OCI-LY7 (cell line): ENCODE measurements at regions not wholly inside any gene's neighbourhood (a gene's known extent, or its start where the extent isn't known, plus 50 kb on each side); places are given as distances from the start of the nearest gene placed in this dataset.

Experiments used
- EZH2phosphoT487 ChIP-seq: fragments of 200-600 bp; sonication (generic); IDR thresholded peaks from 2 replicates; pipeline ENCODE4 v1.6.1; 2018; ENCODE audit warnings: low read depth, borderline replicate concordance, mild to moderate bottlenecking, mixed run types, antibody characterized with exemption, low read length, moderate library complexity, mixed read lengths
- TF ChIP-seq, protein P1 (sequence below): fragments of 200-600 bp; sonication (generic); conservative IDR thresholded peaks from 2 replicates; pipeline ENCODE4 v1.5.1; 2014; ENCODE audit warnings: mild to moderate bottlenecking, antibody characterized with exemption, low read length, moderate library complexity, mixed read lengths

DNA sequence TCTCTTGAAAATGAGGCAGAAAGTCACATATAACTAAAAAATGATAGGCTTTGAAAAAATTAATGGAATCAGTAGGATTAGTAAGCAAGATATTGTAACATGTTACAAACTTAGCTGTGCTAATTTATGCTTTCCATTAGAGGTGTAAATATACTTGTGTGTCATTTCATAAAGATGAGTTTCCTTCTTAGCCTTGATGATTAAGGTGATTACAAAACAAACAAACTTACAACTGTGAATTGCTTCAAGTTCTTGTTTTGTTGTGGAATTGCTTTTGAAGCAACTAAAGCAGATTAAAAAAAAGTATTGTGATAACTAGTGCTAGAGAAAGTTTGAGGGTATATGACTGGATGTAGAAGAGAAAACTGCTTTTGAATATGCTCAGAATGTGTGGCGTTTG is 87.9 kb downstream of the DIPK2A start:
- TF ChIP-seq, protein P1, sequence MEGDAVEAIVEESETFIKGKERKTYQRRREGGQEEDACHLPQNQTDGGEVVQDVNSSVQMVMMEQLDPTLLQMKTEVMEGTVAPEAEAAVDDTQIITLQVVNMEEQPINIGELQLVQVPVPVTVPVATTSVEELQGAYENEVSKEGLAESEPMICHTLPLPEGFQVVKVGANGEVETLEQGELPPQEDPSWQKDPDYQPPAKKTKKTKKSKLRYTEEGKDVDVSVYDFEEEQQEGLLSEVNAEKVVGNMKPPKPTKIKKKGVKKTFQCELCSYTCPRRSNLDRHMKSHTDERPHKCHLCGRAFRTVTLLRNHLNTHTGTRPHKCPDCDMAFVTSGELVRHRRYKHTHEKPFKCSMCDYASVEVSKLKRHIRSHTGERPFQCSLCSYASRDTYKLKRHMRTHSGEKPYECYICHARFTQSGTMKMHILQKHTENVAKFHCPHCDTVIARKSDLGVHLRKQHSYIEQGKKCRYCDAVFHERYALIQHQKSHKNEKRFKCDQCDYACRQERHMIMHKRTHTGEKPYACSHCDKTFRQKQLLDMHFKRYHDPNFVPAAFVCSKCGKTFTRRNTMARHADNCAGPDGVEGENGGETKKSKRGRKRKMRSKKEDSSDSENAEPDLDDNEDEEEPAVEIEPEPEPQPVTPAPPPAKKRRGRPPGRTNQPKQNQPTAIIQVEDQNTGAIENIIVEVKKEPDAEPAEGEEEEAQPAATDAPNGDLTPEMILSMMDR: no peak
- no peak for TF ChIP-seq EZH2phosphoT487
